NOMO-1 treated with DMSO at 0.1 percent for 48 hours (cell line): ENCODE measurements at regions not wholly inside any gene's neighbourhood (a gene's known extent, or its start where the extent isn't known, plus 50 kb on each side); places are given as distances from the start of the nearest gene placed in this dataset.
"Not testable (repeated sequence)": the region's sequence is repeated elsewhere in the genome, so short reads cannot be mapped to it uniquely, and the experiment has no call there.

Experiments used
- DNase-seq: peaks from one replicate; lab custom pipeline; 2025; ENCODE audit not compliant: unreplicated experiment; lab: John Stamatoyannopoulos, UW

DNA sequence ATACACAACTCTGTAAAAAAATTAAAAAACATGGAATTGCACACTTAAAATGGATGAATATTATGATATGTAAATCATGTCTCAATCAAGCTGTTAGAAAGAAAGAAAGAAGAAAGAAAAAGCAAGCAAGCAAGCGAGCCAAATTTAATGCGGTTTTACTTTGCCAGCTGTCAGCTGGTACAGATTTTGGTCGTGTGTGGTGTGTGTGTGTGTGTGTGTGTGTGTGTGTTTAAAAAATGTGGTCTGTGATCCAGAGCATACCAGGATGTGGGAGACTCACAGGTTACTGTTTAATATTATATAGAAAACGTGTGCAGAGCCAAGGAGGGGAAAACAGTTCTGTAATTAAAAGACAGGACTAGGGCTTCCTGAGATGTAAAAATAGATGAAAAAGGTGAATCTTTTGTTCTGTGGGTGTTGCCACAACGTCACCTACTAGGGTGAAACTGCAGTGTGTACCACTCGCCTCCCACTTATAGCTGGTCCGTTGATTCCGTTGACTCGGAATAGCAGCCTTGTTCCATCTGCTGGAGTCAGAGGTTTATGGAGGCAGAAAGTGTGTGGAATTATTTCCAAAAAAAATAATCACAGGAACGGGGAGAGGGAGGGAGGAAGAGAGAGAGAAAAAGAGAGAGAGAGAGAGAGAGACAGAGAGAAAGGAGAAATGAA is 197.7 kb downstream of the BCAS1 start:
- no peak for DNase-seq

DNA sequence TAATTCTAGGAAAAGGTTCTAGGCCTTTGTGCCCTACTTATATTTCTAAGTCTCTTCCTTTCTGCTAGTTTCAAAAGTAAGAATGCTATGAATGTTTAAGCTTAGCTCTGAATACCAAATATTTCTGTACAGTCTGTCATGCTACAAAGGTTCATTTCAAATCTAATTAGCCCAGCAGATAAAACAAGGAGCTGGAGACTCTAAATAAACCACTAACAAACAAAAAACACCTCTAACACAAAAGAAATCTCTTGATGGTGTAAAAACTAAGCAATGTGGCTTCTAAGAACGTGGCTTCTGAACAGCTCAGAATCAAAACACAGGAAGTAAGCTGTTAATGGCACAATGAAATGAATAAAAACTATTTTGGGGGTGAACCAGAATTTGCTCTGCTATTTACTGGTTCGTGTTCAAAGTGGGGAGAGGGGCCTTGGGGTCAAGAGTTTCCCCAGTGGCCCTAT is 198.3 kb downstream of the BCAS1 start:
- DNase-seq, result no peak

DNA sequence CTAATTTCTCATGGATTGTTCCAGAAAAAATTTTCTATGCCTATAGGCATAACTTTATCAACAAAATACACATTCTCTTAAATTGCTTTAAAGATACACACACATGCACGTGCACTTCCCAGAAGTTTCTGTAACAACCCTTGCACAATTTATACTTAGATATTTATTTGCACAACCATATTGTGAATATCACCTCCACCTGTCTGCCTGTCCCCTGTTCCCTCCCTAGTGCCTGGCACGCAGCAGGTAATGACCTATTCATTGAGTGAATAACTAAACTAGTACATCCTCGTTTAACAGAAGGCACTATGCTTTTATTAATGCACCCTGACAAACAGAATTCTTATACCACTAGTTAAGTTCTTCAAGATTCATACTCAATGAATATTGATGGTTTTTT is 198.9 kb downstream of the BCAS1 start:
- no peak for DNase-seq

DNA sequence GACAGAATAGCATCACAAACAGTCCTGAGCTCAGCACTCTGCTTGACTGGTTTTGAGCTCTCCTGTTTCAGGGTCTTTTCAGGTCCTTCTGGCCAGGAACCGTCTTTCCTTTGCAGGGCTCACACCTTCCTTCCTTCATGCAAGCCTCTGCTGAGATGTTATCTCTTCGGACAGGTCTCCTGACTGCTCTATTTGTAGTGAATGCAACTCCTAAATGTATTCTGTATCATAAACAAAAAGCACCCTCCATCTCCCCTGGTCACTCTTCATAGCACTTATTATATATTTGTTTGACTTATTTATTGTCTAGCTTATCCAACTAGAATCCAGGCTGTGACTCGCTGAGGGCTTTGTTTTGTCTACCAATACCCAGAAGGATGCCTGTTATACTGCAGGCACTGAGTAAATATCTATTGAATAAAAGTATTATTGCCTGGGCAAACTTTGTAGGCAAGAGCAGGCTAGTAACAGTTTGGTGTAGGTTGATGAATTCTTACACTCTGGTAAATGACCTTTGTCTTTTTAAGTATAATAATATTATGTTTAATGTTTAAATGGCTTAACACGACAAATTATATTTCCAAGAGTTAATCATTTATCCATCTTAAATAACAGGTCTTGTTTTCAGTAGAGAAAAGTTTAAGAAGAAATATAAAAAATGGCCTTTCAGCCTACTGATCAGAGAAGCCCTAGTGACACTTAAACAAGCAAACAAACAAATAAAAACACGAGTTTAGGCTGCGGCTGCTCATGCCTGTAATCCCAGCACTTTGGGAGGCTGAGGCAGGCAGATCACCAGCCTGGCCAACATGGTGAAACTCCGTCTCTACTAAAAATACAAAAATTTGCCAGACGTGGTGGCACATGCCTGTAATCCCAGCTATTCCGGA is 199.7 kb downstream of the BCAS1 start:
- no peak for DNase-seq

DNA sequence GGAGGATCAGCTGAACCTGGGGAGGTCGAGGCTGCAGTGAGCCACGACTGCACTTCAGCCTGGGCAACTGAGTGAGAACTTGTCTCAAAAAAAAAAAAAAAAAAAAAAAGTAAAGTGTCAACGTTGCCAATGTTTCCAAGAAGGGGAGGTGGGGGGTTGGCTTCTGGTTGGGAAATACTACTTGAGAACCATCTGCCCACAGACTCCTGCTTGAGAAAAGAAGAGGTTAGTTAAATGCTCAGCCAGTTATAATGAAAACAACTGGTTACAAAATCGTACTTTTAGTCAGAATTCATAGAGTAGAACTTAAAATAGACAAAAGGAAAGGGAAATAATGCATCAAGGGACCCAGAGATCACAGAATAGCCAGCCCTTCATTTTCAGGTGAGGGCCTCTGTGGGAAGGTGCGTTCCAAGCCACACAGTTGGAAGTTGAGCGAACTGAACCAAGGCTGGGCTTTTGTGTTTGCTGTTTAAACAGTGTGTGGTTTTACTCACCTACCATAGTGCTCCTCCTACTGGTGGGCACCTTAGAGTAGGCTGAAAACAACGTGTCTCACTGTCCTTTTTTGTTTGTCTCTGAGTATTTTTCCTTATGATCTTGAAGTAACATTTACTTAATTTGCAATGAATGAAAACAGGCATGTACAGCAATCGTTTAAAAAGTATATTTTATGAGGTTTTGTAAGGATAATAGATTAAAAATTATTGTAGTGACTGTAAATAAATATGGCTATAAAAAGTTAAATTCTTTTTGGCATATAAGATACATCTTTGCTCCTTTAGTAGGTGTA is 200.7 kb downstream of the BCAS1 start:
- peak; percentile 77 for DNase-seq

DNA sequence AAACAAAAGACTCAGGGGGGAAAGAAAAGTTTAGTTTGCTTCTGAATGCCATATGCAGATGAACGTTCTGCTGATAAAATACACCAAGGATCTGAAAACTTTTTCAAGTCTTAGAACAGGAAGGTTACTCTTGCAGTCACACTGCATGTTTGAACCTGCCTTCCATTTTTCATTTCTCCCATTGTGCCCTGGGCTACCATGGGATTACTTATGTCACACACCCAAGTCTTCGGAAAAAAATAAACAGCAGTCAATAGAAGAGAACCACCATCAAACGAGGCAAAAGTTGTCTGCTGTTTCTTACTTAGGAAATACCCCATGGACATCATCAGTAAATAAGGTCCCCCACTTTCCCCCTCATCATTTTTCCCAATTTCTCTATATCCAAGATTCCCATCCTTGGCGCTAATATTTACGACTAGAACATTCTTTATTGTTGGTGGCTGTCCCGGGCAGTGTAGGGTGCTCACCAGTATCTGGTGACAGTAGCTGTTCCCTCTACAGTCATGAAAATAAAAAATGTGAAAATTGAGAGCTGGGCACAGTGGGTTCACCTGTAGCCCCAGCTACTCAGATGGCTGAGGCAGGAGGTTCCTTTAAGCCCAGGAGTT is 202.5 kb downstream of the BCAS1 start:
- no peak for DNase-seq

DNA sequence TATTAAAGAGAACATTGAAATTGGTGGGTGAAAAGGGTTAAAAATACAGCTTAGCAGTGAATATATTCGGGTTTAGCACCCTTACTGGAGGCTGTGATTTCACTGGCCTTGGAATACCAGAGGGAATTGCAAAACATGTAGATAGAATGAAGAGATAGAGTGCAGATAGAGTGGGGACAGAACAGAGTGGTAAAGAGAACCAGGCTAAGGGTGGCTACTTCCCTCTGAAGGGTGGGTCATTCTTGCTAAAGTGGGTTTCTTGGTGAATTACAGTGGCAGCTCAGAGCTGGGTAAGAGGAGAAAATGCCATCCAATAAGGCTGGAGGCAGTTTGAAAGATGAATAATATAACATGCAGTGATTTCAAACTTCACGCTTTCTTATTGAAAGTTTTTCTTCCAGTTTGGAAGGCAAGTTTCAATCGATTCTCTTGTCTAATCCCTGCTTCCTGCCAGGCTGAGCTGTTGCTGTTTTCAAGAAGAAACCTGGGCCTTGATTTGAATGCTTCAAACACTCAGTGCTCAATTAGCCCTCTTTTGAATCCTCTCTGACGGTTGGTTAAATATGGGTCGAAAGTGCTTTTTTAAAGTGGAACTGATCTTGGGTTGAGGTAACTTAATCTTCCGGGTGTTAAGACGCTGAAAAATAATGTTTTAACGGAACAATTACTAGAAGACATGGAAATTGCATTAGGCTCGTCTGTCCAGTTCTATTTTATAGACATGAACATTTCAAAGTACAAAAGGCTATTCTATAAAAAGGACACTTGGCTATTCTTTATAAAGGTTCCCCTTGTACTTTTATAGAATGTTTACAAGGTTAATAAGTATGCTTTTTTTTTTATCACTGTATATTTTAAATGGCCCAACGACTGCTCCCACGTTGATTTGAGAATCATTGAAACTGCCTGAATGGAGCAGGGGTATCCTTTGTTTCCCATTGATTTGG is 203.3 kb downstream of the BCAS1 start:
- DNase-seq, result peak; percentile 28

DNA sequence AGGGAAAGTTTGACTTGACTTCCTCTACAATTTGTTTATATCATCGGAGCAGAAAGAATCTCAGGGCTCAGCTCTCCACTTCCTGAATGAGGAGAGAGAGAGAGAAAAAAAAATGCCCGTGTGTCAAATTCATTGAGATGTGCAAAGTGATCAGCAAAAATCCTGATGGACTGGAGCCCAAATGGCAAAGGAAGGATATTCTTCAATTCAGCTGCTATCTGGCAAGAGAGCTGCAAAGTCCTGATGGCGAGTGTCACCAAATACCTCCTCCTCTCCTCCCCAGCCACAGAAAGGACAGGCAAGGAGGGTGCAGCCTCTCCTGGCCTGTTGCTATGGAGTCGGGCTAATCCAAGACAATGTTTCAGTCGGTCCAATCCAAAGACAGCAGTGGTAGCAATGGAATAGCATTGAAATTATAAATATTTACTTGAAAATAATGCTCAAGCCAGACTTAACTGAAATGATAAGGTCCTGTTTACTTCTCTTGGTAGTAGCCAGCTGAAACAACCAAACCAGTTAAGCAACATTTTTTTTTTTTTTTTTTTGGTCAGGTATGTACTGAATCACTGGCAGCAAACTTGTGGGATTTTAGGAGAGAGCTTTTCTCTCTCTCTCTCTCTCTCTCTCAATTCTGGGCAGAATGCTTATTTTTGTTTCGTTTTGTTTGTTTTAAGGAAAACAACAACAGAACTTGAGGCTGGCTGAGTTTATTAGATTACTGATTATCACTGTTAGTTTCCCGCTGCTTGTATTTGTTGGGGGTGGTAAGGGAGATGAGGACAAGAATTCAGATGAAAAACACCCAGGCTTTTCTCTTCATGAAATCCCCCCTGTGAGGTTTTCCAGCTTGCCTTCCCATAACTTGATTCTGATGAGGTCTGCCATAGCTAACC is 204.2 kb downstream of the BCAS1 start:
- DNase-seq, result peak; percentile 39

DNA sequence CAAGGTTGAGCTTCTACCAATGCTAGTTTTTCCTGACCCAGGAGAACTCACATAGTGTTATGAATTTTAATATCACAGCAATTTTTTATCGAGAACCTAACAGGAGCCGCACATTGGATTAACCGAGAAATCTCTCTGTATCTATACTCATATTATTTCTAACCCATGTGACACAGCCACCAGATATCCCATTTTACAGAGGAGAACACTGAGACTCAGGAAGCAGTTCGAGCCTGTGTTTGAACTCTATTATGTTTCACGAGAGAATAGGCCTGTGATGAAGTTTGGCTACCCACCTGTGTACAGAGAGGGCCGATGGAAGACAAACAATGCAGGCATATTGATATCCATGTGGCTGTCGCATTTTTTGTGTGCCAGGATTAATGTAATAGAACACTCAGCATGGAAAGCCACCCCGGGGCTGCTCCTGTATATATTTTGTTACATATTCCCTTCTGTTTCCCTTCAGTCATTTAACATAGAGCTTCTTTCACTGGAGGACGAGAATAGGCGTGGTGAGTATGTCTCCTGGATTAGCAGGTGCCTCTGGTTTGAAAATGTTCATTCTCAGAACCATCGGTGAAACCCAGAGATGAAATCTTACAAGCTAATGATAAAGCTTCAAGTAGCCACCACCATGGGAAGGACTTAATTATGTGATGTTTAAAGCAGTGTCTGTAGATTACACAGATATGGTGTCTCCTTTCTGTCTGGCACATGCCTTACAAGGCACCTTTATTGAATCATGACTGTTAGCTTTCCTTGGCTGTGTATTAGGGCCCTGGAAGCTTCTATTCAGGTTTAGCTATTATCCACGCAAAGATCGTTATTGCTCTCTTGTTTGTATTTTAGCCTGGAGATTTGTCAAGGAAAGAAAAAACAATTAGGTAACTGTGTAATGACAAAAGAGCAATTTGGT is 205.4 kb downstream of the BCAS1 start:
- not testable (repeated sequence) for DNase-seq

DNA sequence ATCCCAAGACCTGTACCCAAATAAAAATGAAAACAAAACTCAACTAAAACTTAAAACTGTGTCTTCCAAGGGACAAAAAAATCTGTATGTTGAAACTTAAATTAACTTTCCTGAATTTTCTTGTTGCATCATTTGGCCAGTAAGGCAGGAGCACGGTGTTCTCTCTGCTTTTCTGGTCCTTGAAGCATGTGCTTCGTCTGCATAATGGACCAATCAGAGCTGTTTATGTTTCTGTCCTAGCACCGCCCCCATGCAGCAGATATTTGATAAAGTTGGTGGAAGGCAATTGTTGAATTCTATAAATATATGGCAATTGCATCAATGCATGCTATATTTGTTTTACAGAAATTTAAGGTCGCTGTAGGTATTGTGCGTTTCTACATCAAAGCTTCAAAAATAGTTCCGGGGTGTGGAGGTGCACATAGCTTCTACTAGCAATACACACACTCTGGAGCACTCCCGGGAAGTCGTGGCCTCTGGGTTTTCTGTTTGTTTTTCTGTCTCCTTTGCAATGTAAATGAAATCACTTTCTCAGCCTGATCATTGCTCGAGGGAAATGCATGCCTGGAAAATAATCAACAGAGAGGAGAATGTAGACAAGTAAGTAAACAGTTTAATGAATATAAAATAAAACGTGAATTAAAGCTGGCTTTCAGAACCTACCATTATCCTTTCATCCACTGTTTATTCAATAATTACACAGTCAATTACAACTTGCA is 206.3 kb downstream of the BCAS1 start:
- not testable (repeated sequence) for DNase-seq

DNA sequence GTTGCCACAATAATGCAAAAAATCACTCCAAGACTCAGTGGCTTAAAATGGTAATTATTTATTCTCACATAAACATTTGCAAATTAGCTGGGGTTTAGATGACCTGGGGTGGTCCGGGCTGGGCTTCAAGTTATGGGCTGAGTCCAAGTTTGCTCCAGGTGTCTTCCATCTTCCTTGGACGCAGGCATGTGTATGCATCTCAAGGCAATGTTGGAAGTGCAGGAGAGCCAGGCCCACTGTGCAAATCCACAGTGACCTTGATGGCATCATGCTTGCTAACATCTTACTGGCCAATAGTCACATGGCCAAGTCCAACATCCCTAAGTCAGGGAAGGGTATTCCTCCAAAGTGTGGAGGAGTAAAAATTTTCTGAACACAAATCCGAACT is 206.9 kb downstream of the BCAS1 start:
- DNase-seq, result not testable (repeated sequence)

DNA sequence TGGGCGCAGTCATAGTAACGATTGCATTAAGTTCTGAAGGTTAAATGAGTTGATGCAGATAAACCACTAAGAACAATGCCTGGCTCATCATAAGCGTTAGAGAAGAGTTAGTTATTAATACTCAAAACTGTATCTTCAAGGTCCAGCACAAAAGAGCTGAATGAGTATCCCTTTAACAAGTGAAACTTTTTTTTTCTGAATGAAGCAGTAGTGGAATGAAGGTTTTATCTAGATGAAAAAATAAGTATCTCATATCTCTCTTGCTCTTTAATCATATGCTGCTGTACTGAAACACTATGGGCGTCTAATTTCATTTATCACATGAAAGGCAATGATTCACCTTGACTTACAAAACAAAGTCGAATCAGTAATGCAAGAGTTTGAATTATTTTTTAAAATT is 207.4 kb downstream of the BCAS1 start:
- DNase-seq, result not testable (repeated sequence)

DNA sequence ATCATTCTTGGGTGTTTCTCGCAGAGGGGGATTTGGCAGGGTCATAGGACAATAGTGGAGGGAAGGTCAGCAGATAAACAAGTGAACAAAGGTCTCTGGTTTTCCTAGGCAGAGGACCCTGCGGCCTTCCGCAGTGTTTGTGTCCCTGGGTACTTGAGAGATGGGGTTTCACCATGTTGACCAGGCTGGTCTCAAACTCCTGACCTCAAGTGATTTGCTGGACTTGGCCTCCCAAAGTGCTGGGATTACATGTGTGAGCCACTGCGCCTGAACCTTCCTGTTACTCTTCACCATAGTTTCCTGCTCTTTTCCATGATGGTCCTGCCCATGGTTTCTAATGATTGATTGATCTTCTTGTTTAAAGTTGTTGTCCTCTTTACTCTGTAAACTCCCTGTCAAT is 207.9 kb downstream of the BCAS1 start:
- DNase-seq, result not testable (repeated sequence)

DNA sequence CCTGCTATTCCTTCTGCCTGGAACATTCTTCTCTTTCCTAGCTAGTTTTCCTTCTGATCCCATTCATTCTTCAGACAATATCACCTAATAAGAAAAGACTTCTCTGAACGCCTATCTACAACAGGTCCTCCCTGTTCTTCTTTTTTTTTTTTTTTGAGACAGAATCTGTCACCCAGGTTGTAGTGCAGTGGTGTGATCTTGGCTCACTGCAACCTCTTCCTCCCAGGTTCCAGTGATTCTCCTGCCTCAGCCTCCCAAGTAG is 208.3 kb downstream of the BCAS1 start:
- not testable (repeated sequence) for DNase-seq

DNA sequence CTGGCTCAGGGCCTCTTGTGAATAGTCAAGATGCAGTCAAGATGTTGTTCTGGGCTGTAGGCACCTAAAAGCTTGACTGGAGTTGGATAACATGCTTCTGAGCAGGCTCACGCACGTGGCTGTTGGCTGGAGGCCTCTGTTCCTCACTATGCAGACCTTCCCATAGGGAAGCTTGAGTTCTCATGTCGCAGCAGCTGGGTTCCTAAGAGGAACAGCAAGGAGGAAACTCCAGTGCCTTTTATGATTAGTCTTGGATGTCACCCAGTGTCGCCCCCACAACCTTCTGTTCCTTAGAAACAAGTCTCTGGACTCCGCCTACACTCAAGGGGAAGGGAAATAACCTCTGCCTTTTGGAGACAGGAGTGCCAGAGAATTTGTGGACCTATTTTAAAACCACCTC is 210.7 kb downstream of the BCAS1 start:
- no peak for DNase-seq

DNA sequence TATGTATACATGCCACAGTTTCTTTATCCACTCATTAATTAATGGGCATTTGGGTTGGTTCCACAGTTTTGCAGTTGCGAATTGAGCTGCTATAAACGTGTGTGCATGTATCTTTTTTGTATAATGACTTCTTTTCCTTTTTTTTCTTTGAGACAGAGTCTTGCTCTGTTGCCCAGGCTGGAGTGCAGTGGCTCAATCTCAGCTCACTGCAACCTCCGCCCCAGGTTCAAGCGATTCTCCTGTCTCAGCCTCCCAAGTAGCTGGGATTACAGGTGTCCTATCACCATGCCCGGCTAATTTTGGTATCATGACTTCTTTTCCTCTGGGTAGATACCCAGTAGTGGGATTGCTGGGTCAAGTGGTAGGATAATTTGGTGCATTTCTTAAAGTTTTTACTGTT is 211.4 kb downstream of the BCAS1 start:
- not testable (repeated sequence) for DNase-seq

DNA sequence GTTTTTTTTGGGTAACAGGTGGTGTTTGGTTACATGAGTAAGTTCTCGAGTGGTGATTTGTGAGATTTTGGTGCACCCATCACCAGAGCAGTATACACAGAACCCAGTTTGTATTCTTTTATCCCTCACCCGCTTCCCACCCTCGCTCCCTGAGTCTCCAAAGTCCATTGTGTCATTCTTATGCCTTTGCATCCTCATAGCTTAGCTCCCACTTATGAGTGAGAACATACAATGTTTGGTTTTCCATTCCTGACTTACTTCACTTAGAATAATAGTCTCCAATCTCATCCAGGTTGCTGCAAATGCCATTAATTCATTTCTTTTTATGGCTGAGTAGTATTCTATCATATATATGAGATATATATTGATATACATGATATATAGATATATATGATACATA is 211.9 kb downstream of the BCAS1 start:
- not testable (repeated sequence) for DNase-seq
